Astrocyte of the hippocampus (primary cell): ENCODE measurements at regions not wholly inside any gene's neighbourhood (a gene's known extent, or its start where the extent isn't known, plus 50 kb on each side); places are given as distances from the start of the nearest gene placed in this dataset.

Experiments used
- DNase-seq: peaks from one replicate; pipeline ENCODE4 v3.0.0; 2011; ENCODE audit warnings: low read depth, low spot score

DNA sequence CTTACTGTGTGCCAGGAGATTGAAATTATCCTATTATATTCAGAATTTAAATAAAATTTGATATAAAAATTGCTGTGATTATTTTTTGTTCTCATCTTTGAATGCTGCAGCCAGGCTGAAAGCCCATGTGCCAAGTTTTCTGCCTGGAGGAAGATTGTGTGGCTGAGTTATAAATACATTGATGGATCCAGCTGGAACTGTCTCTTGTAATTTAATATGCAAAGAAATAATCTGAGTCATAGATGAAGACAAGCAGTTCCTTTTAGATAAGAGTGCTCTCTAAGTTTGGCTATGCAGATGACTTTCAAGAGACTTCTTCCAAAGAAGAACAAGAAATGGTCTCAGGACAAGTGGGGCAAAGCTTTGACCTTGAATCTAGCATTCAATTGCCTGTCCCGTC lies 871.0 kb downstream of the CDH11 start:
- peak; percentile 0 for DNase-seq

DNA sequence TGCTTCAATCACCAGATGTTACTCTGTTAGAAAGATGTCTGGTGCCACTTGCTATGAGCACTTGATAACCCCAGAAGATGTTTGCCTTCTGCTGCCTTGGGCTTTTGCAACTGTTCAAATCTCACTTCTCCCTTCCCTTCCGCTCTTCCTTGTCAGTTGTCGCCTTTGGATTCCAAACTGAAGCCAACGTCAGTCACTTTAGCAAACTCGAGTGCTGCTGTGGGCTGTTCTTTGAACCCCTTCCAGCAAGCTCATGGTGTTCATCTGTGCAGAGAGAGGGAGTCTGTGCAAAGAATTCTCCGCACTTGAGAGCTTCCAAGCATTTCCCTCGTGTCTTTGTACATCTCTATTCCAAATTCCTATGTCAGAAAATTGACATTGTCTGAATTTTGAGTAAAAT lies 879.4 kb downstream of the CDH11 start:
- no peak for DNase-seq

- DNase-seq, result no peak
These were observed 881.3 kb downstream of the CDH11 start for GRCh38 chr16:64240586-64240985.

GRCh38 chr16:64238571-64238970 lies 883.3 kb downstream of the CDH11 start:
- DNase-seq, result no peak

DNA sequence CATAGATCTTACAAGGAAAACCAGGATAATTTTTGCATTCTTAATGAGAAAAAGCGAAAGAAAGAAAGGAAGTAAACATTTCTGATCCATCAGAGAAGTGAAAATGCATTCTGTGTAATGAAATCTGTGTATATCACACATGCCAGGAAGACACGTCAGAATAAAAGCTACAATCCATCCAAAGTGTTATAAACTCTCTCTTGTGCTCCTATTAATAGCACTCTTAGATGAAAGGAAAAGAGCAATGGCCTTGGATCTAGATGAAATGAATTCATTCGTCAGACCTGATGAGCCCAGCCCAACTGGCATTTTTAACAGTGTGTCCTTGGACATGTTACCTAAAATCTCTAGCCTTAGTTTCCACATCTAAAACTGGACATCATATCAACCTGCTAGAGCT lies 885.5 kb downstream of the CDH11 start:
- DNase-seq, result no peak

GRCh38 chr16:64234200-64234599 lies 887.7 kb downstream of the CDH11 start:
- DNase-seq, result no peak

DNA sequence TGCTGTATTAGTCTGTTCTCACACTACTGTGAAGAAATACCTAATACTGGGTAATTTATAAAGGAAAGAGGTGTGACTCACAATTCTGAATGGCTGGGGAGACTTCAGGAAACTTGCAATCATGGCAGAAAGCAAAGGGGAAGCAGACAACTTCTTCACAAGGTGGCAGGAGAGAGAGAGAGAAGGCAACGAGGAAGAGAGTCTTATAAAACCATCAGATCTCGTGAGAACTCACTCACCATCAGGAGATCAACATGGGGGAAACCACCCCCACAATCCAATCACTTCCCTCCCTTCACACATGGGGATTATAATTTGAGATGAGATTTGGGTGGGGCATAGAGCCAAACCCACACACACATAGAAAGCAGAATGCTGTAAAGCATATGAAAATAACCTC lies 896.2 kb downstream of the CDH11 start:
- no peak for DNase-seq

- DNase-seq, result no peak
These were observed 896.8 kb downstream of the CDH11 start for GRCh38 chr16:64225036-64225435.

DNA sequence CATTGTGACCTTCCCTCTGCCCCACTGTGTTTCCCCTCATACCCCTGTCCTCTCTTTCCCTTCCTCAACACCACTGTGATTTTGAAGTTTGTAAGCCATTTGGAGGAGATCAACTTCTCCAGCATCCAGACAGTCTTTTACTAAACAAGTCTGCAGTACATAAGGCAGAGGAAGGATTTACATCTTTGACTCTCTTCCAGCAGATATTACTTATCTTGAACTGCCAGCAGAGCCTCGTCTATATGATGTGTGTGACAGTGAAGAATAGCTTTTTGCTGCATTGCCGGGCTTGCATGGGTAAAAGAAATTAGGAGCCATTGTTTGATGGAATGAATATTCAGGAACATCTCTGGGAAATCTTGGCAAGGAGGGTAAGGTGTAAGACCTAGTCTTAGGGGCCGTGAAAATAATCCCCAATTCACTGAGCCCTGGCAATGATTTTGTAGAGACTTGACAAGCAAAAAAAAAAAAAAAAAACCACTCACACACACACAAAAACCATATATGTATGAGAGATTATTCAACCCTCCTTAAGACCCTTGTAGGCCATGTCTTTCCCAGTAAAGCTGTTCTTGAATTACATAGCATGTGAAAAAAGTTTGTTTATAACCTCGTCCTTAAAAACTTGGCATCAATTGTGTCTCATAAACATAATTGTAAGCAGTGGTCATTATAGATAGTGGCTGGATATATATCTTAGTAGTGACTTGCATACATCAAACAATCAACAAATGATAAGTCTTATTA lies 903.9 kb downstream of the CDH11 start:
- no peak for DNase-seq

DNA sequence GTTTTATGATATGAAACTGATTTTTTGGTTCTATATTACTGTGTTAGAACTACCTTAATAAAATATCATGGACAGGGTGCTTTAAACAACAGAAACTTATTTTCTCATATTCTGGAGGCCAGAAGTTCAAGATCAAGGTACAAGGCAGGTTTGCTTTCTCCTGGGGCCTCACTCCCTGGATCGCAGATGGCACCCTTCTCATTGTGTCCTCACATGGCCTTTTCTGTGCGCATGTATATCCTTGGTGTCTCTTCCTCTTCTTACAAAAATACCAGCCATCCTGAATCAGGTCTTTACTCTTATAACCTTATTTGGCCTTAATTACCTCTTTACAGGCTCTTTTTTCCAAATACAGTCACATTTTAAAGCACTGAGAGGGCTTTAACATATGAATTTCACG lies 906.1 kb downstream of the CDH11 start:
- no peak for DNase-seq

DNA sequence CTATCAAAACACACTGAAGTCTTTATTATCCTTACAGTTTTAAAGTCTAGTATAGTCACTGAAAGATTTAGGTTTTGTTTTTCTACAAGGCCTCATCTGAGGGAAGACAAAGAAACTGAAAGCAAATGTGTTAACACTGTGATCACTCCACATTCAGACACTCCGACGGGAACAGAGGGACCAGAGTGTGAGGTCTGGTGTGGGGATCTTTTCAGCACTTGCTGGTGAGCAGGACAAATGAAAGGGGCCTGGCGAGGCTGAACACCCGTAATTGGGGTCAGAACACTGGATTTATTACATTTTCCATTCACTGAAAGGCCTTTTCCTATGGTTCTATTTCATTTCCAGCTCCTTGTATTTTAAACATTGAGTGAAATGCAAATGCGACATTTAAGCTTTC lies 910.5 kb downstream of the CDH11 start:
- peak; percentile 44 for DNase-seq

- no peak for DNase-seq
These were observed 915.0 kb downstream of the CDH11 start for GRCh38 chr16:64206862-64207261.

GRCh38 chr16:64203126-64203525 lies 918.7 kb downstream of the CDH11 start:
- DNase-seq, result no peak

DNA sequence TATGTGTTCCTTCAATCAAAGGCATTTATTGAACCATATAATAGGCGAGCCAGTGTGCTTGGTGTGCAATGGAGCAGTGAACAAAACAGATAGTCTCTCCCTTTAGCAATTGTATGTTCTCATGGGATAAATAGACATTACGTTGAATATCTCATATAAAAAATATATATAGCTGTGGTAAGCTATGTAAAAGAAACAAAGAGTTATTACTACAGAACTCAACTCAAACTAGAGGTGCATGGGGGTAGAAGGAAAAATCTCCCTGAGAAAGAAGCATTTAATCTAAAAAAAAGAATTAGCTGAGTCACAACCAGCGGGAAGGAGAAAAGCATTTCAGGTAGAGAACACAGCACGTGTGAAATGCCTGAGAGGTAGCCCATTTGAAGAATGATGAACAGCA lies 919.3 kb downstream of the CDH11 start:
- DNase-seq, result no peak

- DNase-seq, result no peak
These were observed 925.4 kb downstream of the CDH11 start for GRCh38 chr16:64196444-64196843.

DNA sequence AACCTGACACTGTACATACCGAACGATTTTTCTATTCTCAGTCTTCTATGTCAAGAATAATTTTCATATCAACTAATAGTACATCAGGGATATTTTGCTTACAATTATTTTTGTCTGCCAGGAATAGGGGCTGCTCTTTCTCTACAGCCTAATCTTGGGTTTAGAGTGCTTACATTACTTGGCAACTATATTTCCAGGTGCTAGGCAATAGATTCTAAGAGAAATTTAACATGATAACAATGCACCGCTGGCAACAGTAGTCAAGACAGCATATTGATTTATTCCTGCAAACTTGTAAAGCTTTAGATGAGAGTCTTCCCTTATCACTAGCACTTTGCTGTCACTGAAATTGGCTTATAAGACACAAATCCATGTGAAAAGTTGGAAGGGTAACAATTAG lies 935.9 kb downstream of the CDH11 start:
- DNase-seq, result no peak

DNA sequence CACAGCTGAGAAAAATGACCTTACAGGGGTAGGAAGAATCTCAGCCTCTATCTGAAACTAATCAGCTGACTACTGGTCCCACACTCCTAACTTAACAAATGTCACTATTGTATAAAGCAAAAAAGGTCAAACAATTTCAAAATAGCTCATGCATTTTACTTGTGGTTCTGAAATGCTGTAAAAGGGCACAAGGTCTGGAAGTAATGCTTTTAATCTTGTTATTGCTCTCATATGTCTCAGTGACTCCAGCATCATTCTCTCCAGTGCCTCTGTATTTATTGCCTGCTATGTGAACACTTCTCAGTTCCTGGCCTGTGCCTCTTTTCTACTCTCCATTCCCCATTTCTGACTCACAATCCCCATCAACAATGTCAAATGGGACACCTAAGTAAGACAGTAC lies 937.7 kb downstream of the CDH11 start:
- DNase-seq, result no peak

DNA sequence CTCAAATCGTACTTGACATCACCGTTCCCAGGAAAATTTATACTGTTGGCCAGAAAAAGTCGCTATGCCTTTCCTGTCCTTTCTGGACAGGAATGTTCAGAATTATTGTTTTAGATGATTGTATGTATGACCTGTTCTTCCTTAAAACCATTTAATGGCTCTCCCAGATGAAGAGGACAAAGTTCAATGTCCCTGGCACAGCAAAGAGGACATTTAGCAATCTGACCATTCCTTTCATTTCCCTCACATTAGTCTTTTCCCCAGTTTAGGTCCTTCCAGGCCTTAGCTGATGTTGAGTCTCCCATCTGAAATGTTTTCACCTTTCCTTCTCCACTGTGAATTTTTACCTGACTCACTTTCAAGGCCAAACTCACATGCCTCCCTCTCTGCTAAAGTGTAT lies 938.9 kb downstream of the CDH11 start:
- DNase-seq, result no peak

GRCh38 chr16:64181271-64181925 lies 940.5 kb downstream of the CDH11 start:
- DNase-seq, result no peak

GRCh38 chr16:64180136-64180900 lies 941.5 kb downstream of the CDH11 start:
- no peak for DNase-seq

GRCh38 chr16:64174327-64174726 lies 947.5 kb downstream of the CDH11 start:
- DNase-seq, result no peak

GRCh38 chr16:64172652-64173051 lies 949.2 kb downstream of the CDH11 start:
- DNase-seq, result no peak

DNA sequence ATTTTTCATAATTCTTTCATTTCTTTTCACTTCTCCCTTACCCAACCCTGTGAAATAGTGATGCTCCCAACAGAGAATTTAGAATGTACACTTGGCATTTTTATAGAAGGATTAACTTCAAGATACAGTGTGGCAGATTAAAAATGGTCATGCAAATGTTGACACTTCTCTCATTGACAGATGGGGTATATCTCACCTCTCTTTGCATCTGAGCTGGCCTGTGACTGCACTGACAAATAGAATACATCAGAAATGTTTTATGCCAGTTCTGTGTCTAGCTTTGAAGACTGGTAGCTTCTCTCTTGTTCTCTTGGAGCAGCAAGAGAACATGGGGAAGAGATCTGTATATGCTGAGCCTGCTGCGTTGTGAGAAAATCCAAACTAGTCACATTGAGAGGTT lies 949.6 kb downstream of the CDH11 start:
- no peak for DNase-seq
